H1 (cell line): ENCODE measurements at regions not wholly inside any gene's neighbourhood (a gene's known extent, or its start where the extent isn't known, plus 50 kb on each side); places are given as distances from the start of the nearest gene placed in this dataset.

ENCODE experiments used
- CTCF ChIA-PET: fragments of 300-600 bp; sonication (Branson Sonifier 250); formaldehyde crosslinking; loops from one replicate; lab custom pipeline; 2021; ENCODE audit not compliant: partially characterized antibody; lab: Charles Lee
- POLR2A ChIA-PET: fragments of 300-600 bp; sonication (Branson Sonifier 250); formaldehyde crosslinking; loops from one replicate; lab custom pipeline; 2021; ENCODE audit warnings: inconsistent platforms; ENCODE audit not compliant: partially characterized antibody; lab: Charles Lee
- DNase-seq, 2 experiments: peaks; one replicate each; pipeline versions ENCODE4 v3.0.0 to v3.0.0-alpha.2; 2010 to 2022; ENCODE audit warnings: low spot score in 2 of 2, low read depth in 1 of 2, mixed read lengths in 1 of 2
- FAIRE-seq: peaks from 2 replicates; lab custom pipeline; 2011; peaks lifted over from hg19 to GRCh38; lab: Jason Lieb, UNC
- H2AFZ ChIP-seq: 2 replicates; pipeline ENCODE4 v1.8.1; 2012; ENCODE audit warnings: low read length, inconsistent platforms
- H2AK5ac ChIP-seq: 2 replicates; pipeline ENCODE4 v1.6.1; 2013; ENCODE audit warnings: low read depth, low read length
- H2BK120ac ChIP-seq: replicated peaks from 2 replicates; pipeline ENCODE3; 2013; ENCODE audit warnings: low read depth, low read length, inconsistent platforms
- H2BK12ac ChIP-seq: 2 replicates; pipeline ENCODE4 v1.6.1; 2013; ENCODE audit warnings: low read depth, low read length
- H2BK15ac ChIP-seq: 2 replicates; pipeline ENCODE4 v1.6.1; 2013; ENCODE audit warnings: low read length
- H2BK20ac ChIP-seq: 2 replicates; pipeline ENCODE4 v1.6.1; 2013; ENCODE audit warnings: low read length
- H2BK5ac ChIP-seq: 2 replicates; pipeline ENCODE4 v1.6.1; 2013; ENCODE audit warnings: low read depth, low read length
- H3K14ac ChIP-seq: 2 replicates; pipeline ENCODE4 v1.6.1; 2013; ENCODE audit warnings: inconsistent platforms; ENCODE audit not compliant: insufficient read length
- H3K18ac ChIP-seq: 2 replicates; pipeline ENCODE4 v1.6.1; 2013; ENCODE audit warnings: low read length; ENCODE audit errors: extremely low read depth
- H3K23ac ChIP-seq: 2 replicates; pipeline ENCODE4 v1.6.1; 2013; ENCODE audit warnings: inconsistent platforms; ENCODE audit not compliant: insufficient read length
- H3K23me2 ChIP-seq: 2 replicates; pipeline ENCODE4 v1.6.1; 2013; ENCODE audit warnings: low read depth, low read length
- H3K27ac ChIP-seq: 2 replicates; pipeline ENCODE4 v1.6.1; 2011; ENCODE audit warnings: low read depth, low read length, inconsistent platforms
- H3K27me3 ChIP-seq, 4 experiments: replicated peaks in 1 of 4; 1 replicate in 1 of 4; 2 replicates in 3 of 4; pipeline versions ENCODE4 v1.6.1 to v1.8.1; 2011 to 2013; ENCODE audit warnings: low read length in 3 of 4, mild to moderate bottlenecking in 3 of 4, inconsistent platforms in 2 of 4, mixed read lengths in 2 of 4, moderate library complexity in 1 of 4; ENCODE audit not compliant: control insufficient read depth in 3 of 4, insufficient read depth in 3 of 4; ENCODE audit errors: extremely low read depth in 1 of 4
- H3K36me3 ChIP-seq, 4 experiments: 2 replicates each; pipeline versions ENCODE4 v1.6.1 to v1.8.1; 2011 to 2013; ENCODE audit warnings: mild to moderate bottlenecking in 4 of 4, low read length in 3 of 4, moderate library complexity in 2 of 4, control low read depth in 1 of 4, inconsistent platforms in 1 of 4; ENCODE audit not compliant: insufficient read depth in 4 of 4, control insufficient read depth in 2 of 4
- H3K4ac ChIP-seq: replicated peaks from 2 replicates; pipeline ENCODE3; 2013; ENCODE audit warnings: low read length, low read depth, mixed read lengths, inconsistent platforms; ENCODE audit not compliant: insufficient read length
- H3K4me1 ChIP-seq, 4 experiments: replicated peaks in 1 of 4; 1 replicate in 1 of 4; 2 replicates in 3 of 4; pipeline versions ENCODE4 v1.6.1 to v1.8.1; 2011 to 2013; ENCODE audit warnings: low read length in 3 of 4, inconsistent platforms in 2 of 4, mixed read lengths in 1 of 4; ENCODE audit not compliant: insufficient read depth in 4 of 4, control insufficient read depth in 3 of 4
- H3K4me2 ChIP-seq, 2 experiments: 2 replicates each; pipeline versions ENCODE4 v1.6.1 to v1.8.1; 2011 to 2013; ENCODE audit warnings: low read depth in 2 of 2, low read length in 2 of 2, control low read depth in 1 of 2, inconsistent platforms in 1 of 2, mild to moderate bottlenecking in 1 of 2; ENCODE audit not compliant: insufficient read depth in 1 of 2
- H3K4me3 ChIP-seq, 4 experiments: fragments of 200-600, 300-600 bp in 1 of 4; sonication (generic), shearing (Covaris generic), sonication (Bioruptor Twin) in 1 of 4; 2 replicates each; pipeline versions ENCODE4 v1.5.1 to v1.8.1; 2011 to 2016; ENCODE audit warnings: low read length in 4 of 4, low read depth in 3 of 4, control low read depth in 2 of 4, inconsistent platforms in 2 of 4, mild to moderate bottlenecking in 2 of 4, mixed read lengths in 1 of 4, moderate library complexity in 1 of 4; ENCODE audit not compliant: insufficient read depth in 2 of 4; ENCODE audit errors: extremely low read depth in 1 of 4
- H3K56ac ChIP-seq: replicated peaks from 2 replicates; pipeline ENCODE3; 2013; ENCODE audit warnings: low read depth, mild to moderate bottlenecking, mixed read lengths, low read length, inconsistent platforms; ENCODE audit not compliant: insufficient read length
- H3K79me1 ChIP-seq: 2 replicates; pipeline ENCODE4 v1.6.1; 2013; ENCODE audit warnings: low read depth, low read length, control low read depth
- H3K79me2 ChIP-seq, 2 experiments: 2 replicates each; pipeline versions ENCODE4 v1.6.1 to v1.8.1; 2012 to 2013; ENCODE audit warnings: low read length in 2 of 2, mild to moderate bottlenecking in 2 of 2, inconsistent platforms in 1 of 2; ENCODE audit not compliant: insufficient read depth in 2 of 2, control insufficient read depth in 1 of 2
- H3K9ac ChIP-seq, 4 experiments: replicated peaks in 1 of 4; 1 replicate in 1 of 4; 2 replicates in 3 of 4; pipeline versions ENCODE4 v1.6.1 to v1.8.1; 2011 to 2013; ENCODE audit warnings: low read depth in 3 of 4, low read length in 3 of 4, control low read depth in 2 of 4, mild to moderate bottlenecking in 2 of 4, moderate library complexity in 2 of 4, inconsistent platforms in 1 of 4; ENCODE audit errors: extremely low read depth in 1 of 4
- H3K9me3 ChIP-seq, 2 experiments: 2 replicates each; pipeline versions ENCODE4 v1.6.1 to v1.8.1; 2012 to 2013; ENCODE audit warnings: mild to moderate bottlenecking in 2 of 2, moderate library complexity in 2 of 2, control low read depth in 1 of 2, inconsistent platforms in 1 of 2, low read depth in 1 of 2, low read length in 1 of 2, mixed read lengths in 1 of 2; ENCODE audit not compliant: insufficient read depth in 2 of 2
- H4K20me1 ChIP-seq, 2 experiments: replicated peaks in 1 of 2; 2 replicates each; pipeline versions ENCODE3 to v1.8.1; 2011 to 2013; ENCODE audit warnings: inconsistent platforms in 2 of 2, low read length in 2 of 2, mild to moderate bottlenecking in 1 of 2; ENCODE audit not compliant: insufficient read depth in 2 of 2, control insufficient read depth in 1 of 2
- H4K5ac ChIP-seq: 2 replicates; pipeline ENCODE4 v1.6.1; 2013; ENCODE audit warnings: low read length, low read depth, mixed read lengths, inconsistent platforms; ENCODE audit not compliant: insufficient read length
- H4K8ac ChIP-seq: 2 replicates; pipeline ENCODE4 v1.8.0; 2013; ENCODE audit warnings: mild to moderate bottlenecking, moderate library complexity, low read length, inconsistent platforms; ENCODE audit not compliant: insufficient read depth; ENCODE audit errors: extremely low read depth
- H4K91ac ChIP-seq: replicated peaks from 2 replicates; pipeline ENCODE3; 2013; ENCODE audit warnings: low read length, mixed read lengths, inconsistent platforms; ENCODE audit not compliant: insufficient read length
- ASH2L ChIP-seq: fragments of 200-600, 300-600 bp; sonication (generic); IDR thresholded peaks from one replicate; pipeline ENCODE4 v1.7.1; 2017; ENCODE audit warnings: low read length
- BACH1 ChIP-seq: IDR thresholded peaks from 2 replicates; pipeline ENCODE4 v1.6.1; 2012; ENCODE audit warnings: low read length, improper control_type of control experiment
- CTBP2 ChIP-seq: IDR thresholded peaks from 2 replicates; pipeline ENCODE4 v1.7.0; 2011; ENCODE audit warnings: borderline replicate concordance, mild to moderate bottlenecking, moderate library complexity, mixed read lengths, low read length; ENCODE audit not compliant: insufficient read depth, insufficient read length
- CTCF ChIP-seq, 3 experiments: IDR thresholded peaks; 1 replicate in 2 of 3; 2 replicates in 1 of 3; pipeline versions ENCODE4 v1.5.1 to v1.6.1; 2011; ENCODE audit warnings: low read length in 3 of 3, mild to moderate bottlenecking in 3 of 3, inconsistent platforms in 2 of 3, low read depth in 1 of 3, moderate library complexity in 1 of 3; ENCODE audit not compliant: insufficient read depth in 1 of 3; ENCODE audit errors: control extremely low read depth in 1 of 3
- HDAC2 ChIP-seq, 2 experiments: fragments of 300-600 bp in 1 of 2; sonication (generic) in 1 of 2; IDR thresholded peaks; 2 replicates each; pipeline ENCODE4 v1.6.1; 2011 to 2012; ENCODE audit warnings: low read depth in 2 of 2, low read length in 2 of 2, mild to moderate bottlenecking in 2 of 2, moderate library complexity in 2 of 2, borderline replicate concordance in 1 of 2, inconsistent platforms in 1 of 2
- JUND ChIP-seq: IDR thresholded peaks from 2 replicates; pipeline ENCODE4 v1.6.1; 2011; ENCODE audit warnings: mild to moderate bottlenecking, improper control_type of control experiment, low read length
- KDM5A ChIP-seq: fragments of 200-600 bp; IDR thresholded peaks from 2 replicates; pipeline ENCODE4 v1.7.1; 2012; ENCODE audit warnings: mild to moderate bottlenecking, low read length, inconsistent platforms, mixed read lengths
- SIN3A ChIP-seq, 2 experiments: IDR thresholded peaks in 1 of 2; conservative IDR thresholded peaks in 1 of 2; 2 replicates each; pipeline ENCODE4 v1.6.1; 2011 to 2012; ENCODE audit warnings: low read length in 2 of 2, improper control_type of control experiment in 1 of 2, low read depth in 1 of 2, mild to moderate bottlenecking in 1 of 2
- SP1 ChIP-seq: IDR thresholded peaks from 2 replicates; pipeline ENCODE4 v1.6.1; 2011; ENCODE audit warnings: low read depth, low read length
- SP2 ChIP-seq: IDR thresholded peaks from 2 replicates; pipeline ENCODE4 v1.6.1; 2012; ENCODE audit warnings: mild to moderate bottlenecking, low read length, inconsistent platforms
- SP4 ChIP-seq: IDR thresholded peaks from 2 replicates; pipeline ENCODE4 v1.6.1; 2012; ENCODE audit warnings: low read length, inconsistent platforms
- TBP ChIP-seq: IDR thresholded peaks from 2 replicates; pipeline ENCODE4 v1.6.1; 2011; ENCODE audit warnings: low read depth, low read length, improper control_type of control experiment
- TCF12 ChIP-seq: IDR thresholded peaks from 2 replicates; pipeline ENCODE4 v1.6.1; 2011; ENCODE audit warnings: low read depth, mild to moderate bottlenecking, low read length
- WGBS, 2 experiments: shearing (Covaris generic) in 1 of 2; methylation state at CpG; one replicate each; pipeline versions ENCODE4 v1.1.6 to v1.1.7; 2013 to 2015; ENCODE audit warnings: low lambda C conversion rate in 2 of 2, mixed read lengths in 2 of 2, inconsistent platforms in 1 of 2, low coverage in 1 of 2, missing lambda C conversion rate in 1 of 2; ENCODE audit not compliant: insufficient replicate concordance in 2 of 2, insufficient coverage in 1 of 2, insufficient read length in 1 of 2; ENCODE audit errors: extremely low coverage in 1 of 2, missing lambda C conversion rate in 1 of 2; 5-methylcytosine and 5-hydroxymethylcytosine counted together

DNA sequence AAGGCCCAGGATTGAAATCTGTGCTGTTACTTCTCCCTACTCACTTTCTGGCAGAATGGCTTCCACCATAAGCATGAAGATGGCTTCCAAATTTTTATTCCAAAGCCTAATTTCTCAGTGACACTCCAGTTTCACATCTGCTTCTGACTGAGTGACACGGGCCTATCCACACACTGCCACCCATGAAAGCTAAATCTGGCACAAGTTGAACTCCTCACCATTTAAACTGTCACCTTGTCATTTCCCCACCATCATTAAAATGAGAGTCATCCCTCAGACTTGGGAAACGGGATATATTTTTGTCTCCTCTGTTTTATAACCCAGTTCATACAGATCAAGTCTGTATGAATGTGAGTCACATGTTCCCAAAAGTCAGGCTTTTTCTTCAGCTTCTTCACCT, 77.1 kb downstream of the MGST1 start:
- CTCF ChIA-PET, result interaction anchor here (0.6 kb wide), 1 partner anchor 303 kb away, joined by 3 read pairs; no protein-coding TSS in a partner anchor
- no peak overlapping the region for H3K27ac ChIP-seq
- POLR2A ChIA-PET, result no interaction called here
- TF ChIP-seq HDAC2 (IDR thresholded peaks at IDR 0.05; ENCODE audit: borderline replicate concordance in 1 of 2, low read depth in 2 of 2, low read length in 2 of 2) (no peak), SP2 (no peak), TBP (no peak), TCF12 (no peak), ASH2L (no peak), CTCF (IDR thresholded peaks at IDR 0.05; ENCODE audit: control extremely low read depth in 1 of 3, insufficient read depth in 1 of 3, low read depth in 1 of 3, low read length in 3 of 3) (no peak), CTBP2 (no peak), BACH1 (no peak), SP4 (no peak), SP1 (no peak), KDM5A (no peak), SIN3A (conservative IDR thresholded peaks at IDR 0.05 in 1 of 2, IDR thresholded peaks at IDR 0.05 in 1 of 2; ENCODE audit: low read depth in 1 of 2, low read length in 2 of 2) (no peak), JUND (no peak)

More for the DNA sequence above, 77.1 kb downstream of the MGST1 start:
- Histone ChIP-seq H2AK5ac (no peak overlapping the region), H4K8ac (no peak overlapping the region), H3K18ac (no peak overlapping the region), H3K9me3 (peaks cover 8 to 9% of the 10 kb centered on the region in 2 experiments; a peak in 2 of 4 replicates), H3K4me1 (no peaks in the 10 kb centered on the region), H2BK15ac (no peak overlapping the region), H4K5ac (no peak overlapping the region), H3K79me1 (no peaks in the 10 kb centered on the region), H3K9ac (no peak overlapping the region), H3K14ac (no peak overlapping the region), H2BK5ac (no peak overlapping the region), H2BK12ac (no peak overlapping the region), H3K36me3 (peaks cover 0 to 2% (median 0%) of the 10 kb centered on the region in 4 experiments; a peak in 1 of 8 replicates), H3K27me3 (no peaks in the 10 kb centered on the region), H2BK20ac (no peak overlapping the region), H4K20me1 (no peaks in the 10 kb centered on the region), H2BK120ac (no peak overlapping the region), H3K23ac (no peak overlapping the region), H3K23me2 (no peaks in the 10 kb centered on the region), H3K4me3 (no peak overlapping the region), H3K56ac (no peak overlapping the region), H3K4ac (no peak overlapping the region), H2AFZ (no peak overlapping the region), H4K91ac (no peak overlapping the region), H3K4me2 (no peak overlapping the region), H3K79me2 (no peaks in the 10 kb centered on the region)
- WGBS, 2 experiments, result 90% methylated on average over 2 of the region's 2 CpGs; no CpG with 5 or more reads in 1 of the 2 experiments
- FAIRE-seq (no peak), DNase-seq (no peak)
